ENCODE measurements at regions not wholly inside any gene's neighbourhood (a gene's known extent, or its start where the extent isn't known, plus 50 kb on each side); places are given as distances from the start of the nearest gene placed in this dataset.

DNA sequence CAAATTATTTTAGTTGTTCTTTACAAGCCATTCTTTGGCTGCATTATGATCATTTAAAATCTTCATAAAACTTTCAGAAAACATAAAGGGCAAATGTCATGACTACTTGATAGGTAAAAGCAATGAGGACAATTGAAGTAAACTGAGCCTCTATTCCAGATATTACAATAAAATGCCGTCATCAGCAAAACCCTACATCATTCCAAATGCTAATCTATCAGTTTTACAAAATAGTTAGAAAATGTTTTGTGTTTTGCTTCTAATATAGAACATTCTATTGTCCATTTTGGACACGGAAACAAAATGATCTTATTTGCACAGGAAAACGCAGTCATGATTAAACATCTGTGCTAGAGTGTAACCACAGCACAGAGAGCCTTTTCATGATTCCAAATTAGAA lies 1330.6 kb upstream of the ADGRL3 start:
- no peak overlapping the region for H3K4me3 ChIP-seq (ENCODE audit: low read length in 3 of 3)
- DNase-seq: no peak
- no peaks in the 10 kb centered on the region for H3K27me3 ChIP-seq (ENCODE audit: control insufficient read depth, insufficient read depth, low read length)
- no peaks in the 10 kb centered on the region for H3K4me1 ChIP-seq (ENCODE audit: control insufficient read depth in 2 of 3, insufficient read depth in 2 of 3, low read depth in 1 of 3, low read length in 3 of 3)
- TF ChIP-seq, protein P1, sequence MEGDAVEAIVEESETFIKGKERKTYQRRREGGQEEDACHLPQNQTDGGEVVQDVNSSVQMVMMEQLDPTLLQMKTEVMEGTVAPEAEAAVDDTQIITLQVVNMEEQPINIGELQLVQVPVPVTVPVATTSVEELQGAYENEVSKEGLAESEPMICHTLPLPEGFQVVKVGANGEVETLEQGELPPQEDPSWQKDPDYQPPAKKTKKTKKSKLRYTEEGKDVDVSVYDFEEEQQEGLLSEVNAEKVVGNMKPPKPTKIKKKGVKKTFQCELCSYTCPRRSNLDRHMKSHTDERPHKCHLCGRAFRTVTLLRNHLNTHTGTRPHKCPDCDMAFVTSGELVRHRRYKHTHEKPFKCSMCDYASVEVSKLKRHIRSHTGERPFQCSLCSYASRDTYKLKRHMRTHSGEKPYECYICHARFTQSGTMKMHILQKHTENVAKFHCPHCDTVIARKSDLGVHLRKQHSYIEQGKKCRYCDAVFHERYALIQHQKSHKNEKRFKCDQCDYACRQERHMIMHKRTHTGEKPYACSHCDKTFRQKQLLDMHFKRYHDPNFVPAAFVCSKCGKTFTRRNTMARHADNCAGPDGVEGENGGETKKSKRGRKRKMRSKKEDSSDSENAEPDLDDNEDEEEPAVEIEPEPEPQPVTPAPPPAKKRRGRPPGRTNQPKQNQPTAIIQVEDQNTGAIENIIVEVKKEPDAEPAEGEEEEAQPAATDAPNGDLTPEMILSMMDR (IDR thresholded peaks at IDR 0.05; ENCODE audit: borderline replicate concordance, extremely low read depth, insufficient read depth): no peak
- H3K9ac ChIP-seq (ENCODE audit: low read length in 3 of 3): no peak overlapping the region
- no peaks in the 10 kb centered on the region for H3K9me3 ChIP-seq (ENCODE audit: control insufficient read depth in 2 of 3, insufficient read depth in 1 of 3, low read length in 3 of 3)
- no peak for FAIRE-seq
- H3K36me3 ChIP-seq (ENCODE audit: control insufficient read depth in 2 of 3, insufficient read depth in 3 of 3, low read length in 3 of 3): no peaks in the 10 kb centered on the region
- intact Hi-C loops (cut with DNase I): no loop called here
- no peak overlapping the region for H3K27ac ChIP-seq (ENCODE audit: low read depth in 2 of 2, low read length in 2 of 2)

DNA sequence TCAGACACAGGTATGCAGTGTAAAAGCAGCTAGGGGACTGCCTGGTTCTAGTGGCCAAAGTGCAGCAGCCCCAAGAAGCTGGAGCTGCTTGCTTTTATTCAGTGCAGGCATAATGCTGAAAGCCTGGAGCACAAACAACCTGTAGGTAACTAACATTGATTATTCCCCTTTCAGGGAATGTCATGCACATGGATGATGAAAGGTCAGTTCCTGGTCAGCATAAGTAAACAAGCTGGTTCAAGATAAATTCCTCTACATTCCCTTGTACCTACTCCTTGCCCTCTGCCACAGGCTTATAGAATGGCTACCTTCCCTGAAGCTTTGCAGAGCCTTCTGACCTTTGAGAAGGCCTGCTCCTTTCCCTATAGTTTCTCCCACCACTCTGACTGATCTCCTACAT lies 1318.5 kb upstream of the ADGRL3 start:
- Histone ChIP-seq H3K4me1 (ENCODE audit: control insufficient read depth in 2 of 3, insufficient read depth in 2 of 3, low read depth in 1 of 3, low read length in 3 of 3) (no peaks in the 10 kb centered on the region), H3K9ac (ENCODE audit: low read length in 3 of 3) (no peak overlapping the region), H3K27ac (ENCODE audit: low read depth in 2 of 2, low read length in 2 of 2) (no peak overlapping the region), H3K36me3 (ENCODE audit: control insufficient read depth in 2 of 3, insufficient read depth in 3 of 3, low read length in 3 of 3) (no peaks in the 10 kb centered on the region), H3K4me3 (ENCODE audit: low read length in 3 of 3) (no peak overlapping the region), H3K9me3 (ENCODE audit: control insufficient read depth in 2 of 3, insufficient read depth in 1 of 3, low read length in 3 of 3) (no peaks in the 10 kb centered on the region), H3K27me3 (ENCODE audit: control insufficient read depth, insufficient read depth, low read length) (no peaks in the 10 kb centered on the region)
- intact Hi-C loops (cut with DNase I): no loop called here
- DNase-seq (no peak), FAIRE-seq (no peak)
- TF ChIP-seq, protein P1 (IDR thresholded peaks at IDR 0.05; ENCODE audit: borderline replicate concordance, extremely low read depth, insufficient read depth): no peak

DNA sequence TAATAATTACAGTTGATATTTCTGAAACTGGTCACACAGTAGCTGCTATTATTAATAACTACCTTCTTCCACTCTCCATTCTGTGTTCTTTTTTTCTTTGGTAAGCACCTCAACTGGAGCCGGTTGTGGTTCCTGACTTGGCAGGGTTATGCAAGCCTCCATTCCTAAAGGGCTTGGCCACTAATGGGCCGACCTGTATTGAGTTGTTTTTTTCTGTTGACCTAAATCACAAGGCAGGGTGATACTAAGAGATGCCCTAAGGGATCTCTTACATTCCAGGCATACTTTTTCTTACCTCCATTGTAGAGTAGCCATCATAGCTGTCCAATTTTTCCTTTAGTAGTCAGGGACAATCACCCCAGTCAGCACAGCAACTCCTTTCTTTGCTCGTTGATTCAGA lies 1295.8 kb upstream of the ADGRL3 start:
- no peaks in the 10 kb centered on the region for H3K27me3 ChIP-seq (ENCODE audit: control insufficient read depth, insufficient read depth, low read length)
- no peaks in the 10 kb centered on the region for H3K36me3 ChIP-seq (ENCODE audit: control insufficient read depth in 2 of 3, insufficient read depth in 3 of 3, low read length in 3 of 3)
- FAIRE-seq (no peak), DNase-seq (no peak)
- no peaks in the 10 kb centered on the region for H3K9me3 ChIP-seq (ENCODE audit: control insufficient read depth in 2 of 3, insufficient read depth in 1 of 3, low read length in 3 of 3)
- no peak overlapping the region for H3K4me3 ChIP-seq (ENCODE audit: low read length in 3 of 3)
- H3K4me1 ChIP-seq (ENCODE audit: control insufficient read depth in 2 of 3, insufficient read depth in 2 of 3, low read depth in 1 of 3, low read length in 3 of 3): peaks cover 0 to 4% (median 0%) of the 10 kb centered on the region in 3 donors
- H3K27ac ChIP-seq (ENCODE audit: low read depth in 2 of 2, low read length in 2 of 2): no peak overlapping the region
- TF ChIP-seq, protein P1 (IDR thresholded peaks at IDR 0.05; ENCODE audit: borderline replicate concordance, extremely low read depth, insufficient read depth): no peak
- intact Hi-C loops (cut with DNase I): no loop called here
- H3K9ac ChIP-seq (ENCODE audit: low read length in 3 of 3): no peak overlapping the region

DNA sequence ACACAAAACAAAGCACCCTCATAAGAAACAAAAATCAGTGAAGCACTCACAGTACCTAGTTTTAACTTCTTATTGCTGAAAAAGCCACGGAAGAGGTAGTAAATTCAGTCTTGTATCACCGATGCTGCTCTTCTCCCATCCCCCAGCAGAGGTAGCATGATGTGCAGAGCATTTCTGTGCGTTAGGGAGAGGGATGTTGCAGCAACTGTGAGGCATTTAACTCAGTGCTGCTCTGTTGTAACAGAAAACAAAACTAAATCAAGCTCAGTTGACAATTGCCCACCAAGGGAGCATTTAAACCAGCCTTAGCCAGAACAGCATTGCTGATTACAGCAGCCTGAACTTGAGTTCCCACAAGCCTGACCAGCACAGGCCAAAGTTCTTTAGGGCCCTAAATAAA lies 1279.7 kb upstream of the ADGRL3 start:
- Histone ChIP-seq H3K27ac (ENCODE audit: low read depth in 2 of 2, low read length in 2 of 2) (no peak overlapping the region), H3K4me1 (ENCODE audit: control insufficient read depth in 2 of 3, insufficient read depth in 2 of 3, low read depth in 1 of 3, low read length in 3 of 3) (no peaks in the 10 kb centered on the region), H3K9ac (ENCODE audit: low read length in 3 of 3) (no peak overlapping the region), H3K36me3 (ENCODE audit: control insufficient read depth in 2 of 3, insufficient read depth in 3 of 3, low read length in 3 of 3) (no peaks in the 10 kb centered on the region), H3K9me3 (ENCODE audit: control insufficient read depth in 2 of 3, insufficient read depth in 1 of 3, low read length in 3 of 3) (no peaks in the 10 kb centered on the region), H3K4me3 (ENCODE audit: low read length in 3 of 3) (no peak overlapping the region), H3K27me3 (ENCODE audit: control insufficient read depth, insufficient read depth, low read length) (no peaks in the 10 kb centered on the region)
- intact Hi-C loops (cut with DNase I): no loop called here
- DNase-seq (peak in 2 of 5 donors; percentile 1 to 4), FAIRE-seq (no peak)
- TF ChIP-seq, protein P1 (IDR thresholded peaks at IDR 0.05; ENCODE audit: borderline replicate concordance, extremely low read depth, insufficient read depth): no peak
